Sigmoid colon (tissue), 4 donors: ENCODE measurements at regions not wholly inside any gene's neighbourhood (a gene's known extent, or its start where the extent isn't known, plus 50 kb on each side); places are given as distances from the start of the nearest gene placed in this dataset.

ENCODE experiments used
- EP300 ChIP-seq, 4 donors: sonication (generic); formaldehyde crosslinking; IDR thresholded peaks; one replicate each; pipeline ENCODE4 v1.6.1; 2017; ENCODE audit warnings: antibody characterized with exemption in 4 of 4
- POLR2A ChIP-seq, 2 donors: fragments of 450-650 bp; IDR thresholded peaks; one replicate each; pipeline ENCODE4 v1.6.1; 2016; ENCODE audit warnings: antibody characterized with exemption in 2 of 2, mild to moderate bottlenecking in 2 of 2, moderate library complexity in 2 of 2
- POLR2AphosphoS5 ChIP-seq, 4 donors: sonication (generic); formaldehyde crosslinking; IDR thresholded peaks; one replicate each; pipeline ENCODE4 v1.6.1; 2017; ENCODE audit warnings: antibody characterized with exemption in 4 of 4
- TF ChIP-seq, protein P1 (sequence below), 4 experiments: fragments of 450-650 bp in 3 of 4; fragments of 200-600 bp in 1 of 4; IDR thresholded peaks; one replicate each; pipeline ENCODE4 v1.5.1; 2016 to 2019; ENCODE audit warnings: antibody characterized with exemption in 4 of 4, mild to moderate bottlenecking in 3 of 4, moderate library complexity in 2 of 4

DNA sequence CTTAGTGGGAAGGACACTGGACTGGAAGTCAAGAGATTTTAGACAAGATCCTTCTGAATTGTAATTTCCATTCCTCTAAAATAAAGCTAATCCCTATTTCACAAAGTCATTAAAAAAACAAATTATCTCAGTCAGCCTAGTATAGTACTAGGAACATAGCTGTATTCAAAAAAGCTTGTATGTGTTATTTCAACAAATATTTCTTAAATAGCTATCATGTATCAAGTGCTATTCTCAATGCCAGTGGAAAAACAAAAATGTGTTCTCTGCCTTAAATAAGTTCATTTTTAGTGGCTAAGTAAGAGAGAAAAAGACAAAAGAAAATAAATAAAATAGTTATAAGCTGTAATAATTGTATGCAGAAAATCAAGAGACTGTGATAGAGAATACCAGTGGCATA lies 541.8 kb upstream of the CDH2 start:
- TF ChIP-seq, protein P1, sequence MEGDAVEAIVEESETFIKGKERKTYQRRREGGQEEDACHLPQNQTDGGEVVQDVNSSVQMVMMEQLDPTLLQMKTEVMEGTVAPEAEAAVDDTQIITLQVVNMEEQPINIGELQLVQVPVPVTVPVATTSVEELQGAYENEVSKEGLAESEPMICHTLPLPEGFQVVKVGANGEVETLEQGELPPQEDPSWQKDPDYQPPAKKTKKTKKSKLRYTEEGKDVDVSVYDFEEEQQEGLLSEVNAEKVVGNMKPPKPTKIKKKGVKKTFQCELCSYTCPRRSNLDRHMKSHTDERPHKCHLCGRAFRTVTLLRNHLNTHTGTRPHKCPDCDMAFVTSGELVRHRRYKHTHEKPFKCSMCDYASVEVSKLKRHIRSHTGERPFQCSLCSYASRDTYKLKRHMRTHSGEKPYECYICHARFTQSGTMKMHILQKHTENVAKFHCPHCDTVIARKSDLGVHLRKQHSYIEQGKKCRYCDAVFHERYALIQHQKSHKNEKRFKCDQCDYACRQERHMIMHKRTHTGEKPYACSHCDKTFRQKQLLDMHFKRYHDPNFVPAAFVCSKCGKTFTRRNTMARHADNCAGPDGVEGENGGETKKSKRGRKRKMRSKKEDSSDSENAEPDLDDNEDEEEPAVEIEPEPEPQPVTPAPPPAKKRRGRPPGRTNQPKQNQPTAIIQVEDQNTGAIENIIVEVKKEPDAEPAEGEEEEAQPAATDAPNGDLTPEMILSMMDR (IDR thresholded peaks at IDR 0.05): no peak
- TF ChIP-seq POLR2A (IDR thresholded peaks at IDR 0.05) (no peak), POLR2AphosphoS5 (IDR thresholded peaks at IDR 0.05) (no peak), EP300 (IDR thresholded peaks at IDR 0.05) (no peak)
